HG03060 (cell line): ENCODE measurements at regions not wholly inside any gene's neighbourhood (a gene's known extent, or its start where the extent isn't known, plus 50 kb on each side); places are given as distances from the start of the nearest gene placed in this dataset.
"Not testable (repeated sequence)": the region's sequence is repeated elsewhere in the genome, so short reads cannot be mapped to it uniquely, and the experiment has no call there.

ENCODE experiments used
- ATAC-seq: cut with Tn5 transposase; IDR thresholded peaks from one replicate; pipeline ENCODE4 v1.9.1; 2021; ENCODE audit warnings: low read depth, moderate number of reproducible peaks; ENCODE audit not compliant: unreplicated experiment

DNA sequence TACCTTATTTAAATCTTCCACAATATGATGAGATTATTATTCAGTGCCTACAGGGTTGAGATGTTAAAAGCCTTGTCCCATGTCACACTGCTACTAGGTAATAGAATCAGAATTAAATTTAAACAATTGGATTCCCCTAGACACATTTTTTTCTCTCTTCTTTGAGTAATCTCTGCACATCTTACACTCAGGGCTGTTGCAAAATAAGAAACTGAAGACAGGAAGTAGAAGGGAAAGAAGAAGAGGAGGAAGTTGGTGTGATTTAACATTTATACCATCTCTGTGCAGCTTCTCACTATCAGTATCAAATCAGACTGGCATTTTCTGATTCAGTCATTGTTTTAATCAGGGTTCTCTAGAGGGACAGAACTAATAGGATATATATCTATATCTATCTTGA is 677.6 kb downstream of the IRS1 start:
- no peak for ATAC-seq

DNA sequence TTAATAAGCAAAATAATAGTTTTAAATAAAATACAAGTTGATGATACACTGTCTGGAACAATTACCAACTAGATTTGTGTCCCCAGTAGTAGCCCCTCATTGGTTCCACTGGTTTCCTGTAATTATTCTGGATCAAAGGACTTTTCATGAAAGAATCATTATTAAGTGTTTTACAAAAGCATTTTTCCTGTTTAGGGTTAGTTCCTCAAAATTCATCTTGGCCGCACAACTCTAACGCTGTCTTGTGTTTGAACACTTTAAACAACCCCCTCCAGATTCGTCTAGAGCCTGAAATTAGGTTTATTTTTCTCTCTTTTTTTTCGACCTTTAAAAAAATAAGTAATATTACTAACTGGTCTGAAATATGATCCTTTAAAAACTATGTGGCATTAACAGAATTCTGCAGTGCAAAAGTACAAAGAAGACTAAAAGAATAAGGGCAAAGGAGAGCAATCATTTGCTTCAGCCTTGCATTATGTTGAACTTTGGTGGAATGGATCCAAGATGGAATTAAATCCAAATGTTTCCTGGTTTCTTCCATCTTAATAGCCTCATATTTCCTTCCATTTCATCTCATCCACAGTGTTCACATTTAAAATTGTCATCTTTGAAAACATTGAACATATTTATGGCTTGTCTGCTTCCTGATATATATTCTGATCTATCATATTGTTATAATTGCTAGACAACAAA is 678.4 kb downstream of the IRS1 start:
- no peak for ATAC-seq

DNA sequence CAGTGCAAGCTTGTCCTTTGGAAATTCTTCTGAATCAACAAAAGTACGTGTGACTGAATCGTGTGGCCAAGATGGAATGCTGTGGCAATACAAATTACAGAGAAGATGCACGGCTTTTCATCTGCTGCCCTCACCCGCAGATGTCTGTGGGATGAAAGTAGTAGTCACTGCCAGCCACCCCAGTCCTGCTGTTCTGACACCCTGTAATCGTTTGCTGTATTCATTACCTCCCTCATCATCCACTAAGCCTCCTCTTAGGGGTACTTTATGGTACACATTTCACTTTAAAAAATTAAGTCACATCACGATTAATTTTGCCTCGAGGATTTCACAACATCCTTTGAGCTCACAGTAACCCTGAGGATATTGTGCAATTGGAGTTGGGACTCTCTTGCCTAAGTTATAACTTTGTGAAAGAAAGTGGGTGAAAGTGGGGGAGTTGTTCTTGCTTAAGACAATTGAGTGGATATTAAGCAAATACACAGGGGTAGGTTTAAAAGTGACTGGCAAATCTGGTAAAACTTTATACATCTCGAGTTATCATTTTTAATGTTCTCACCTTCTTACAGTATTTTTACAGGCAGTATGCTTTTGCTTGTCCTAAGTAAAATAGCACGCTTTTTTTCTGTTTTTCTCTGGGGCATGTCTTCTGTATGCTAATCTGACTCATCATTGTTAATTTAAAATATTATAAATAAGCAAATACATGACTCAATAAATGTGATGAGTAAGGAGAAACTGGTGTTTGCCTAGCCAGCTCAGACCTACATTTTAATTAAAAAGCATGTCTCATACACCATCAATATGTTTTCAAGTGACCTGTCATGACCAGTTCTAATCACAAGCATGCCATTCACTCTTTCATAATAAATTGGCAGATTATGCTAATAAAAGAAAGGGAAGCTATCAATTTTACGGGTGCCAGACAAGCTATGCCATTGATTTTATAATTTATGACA is 680.9 kb downstream of the IRS1 start:
- ATAC-seq = no peak

DNA sequence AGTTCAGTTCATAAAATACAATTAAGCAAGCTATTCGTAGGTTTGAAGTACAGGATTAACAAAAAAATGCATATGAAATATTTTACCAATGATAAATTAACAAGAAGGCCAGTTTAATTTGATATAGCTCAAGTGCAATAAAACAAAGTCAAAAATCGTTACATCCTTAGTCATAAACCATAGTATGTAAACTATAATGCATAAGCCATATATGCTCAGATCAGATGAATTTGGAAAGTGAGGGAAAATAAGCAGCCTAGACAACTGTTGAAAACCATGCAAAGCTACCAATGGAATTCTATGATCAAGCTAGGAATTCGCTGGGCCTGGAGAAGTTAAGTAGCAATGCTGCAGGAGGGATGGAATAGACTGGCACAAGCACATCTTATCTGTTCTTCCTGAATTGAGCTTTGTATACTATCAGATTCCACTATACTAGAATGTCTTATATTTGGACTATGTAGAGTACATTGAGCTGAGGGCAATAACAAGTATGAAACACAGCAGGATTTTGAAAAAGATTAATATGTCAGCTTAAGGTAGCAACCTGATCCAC is 682.0 kb downstream of the IRS1 start:
- no peak for ATAC-seq

DNA sequence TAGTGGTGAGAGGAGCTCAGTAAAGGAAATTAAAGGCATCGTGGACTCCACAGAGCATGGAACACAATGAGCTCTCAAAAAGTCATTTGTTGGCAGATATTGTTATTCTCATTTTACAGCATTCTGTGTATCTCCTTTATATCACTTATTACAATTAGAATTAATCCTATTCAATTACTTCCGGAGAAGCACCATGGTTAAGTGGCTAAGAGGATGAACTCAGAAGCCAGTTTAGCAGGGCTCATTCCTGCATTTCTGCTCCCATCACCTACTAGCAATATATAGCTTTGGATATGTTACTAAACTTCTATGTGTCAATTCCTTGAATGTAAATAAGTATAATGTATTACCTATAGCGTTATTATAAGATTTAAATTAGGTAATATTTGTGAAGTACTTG is 683.3 kb downstream of the IRS1 start:
- no peak for ATAC-seq

DNA sequence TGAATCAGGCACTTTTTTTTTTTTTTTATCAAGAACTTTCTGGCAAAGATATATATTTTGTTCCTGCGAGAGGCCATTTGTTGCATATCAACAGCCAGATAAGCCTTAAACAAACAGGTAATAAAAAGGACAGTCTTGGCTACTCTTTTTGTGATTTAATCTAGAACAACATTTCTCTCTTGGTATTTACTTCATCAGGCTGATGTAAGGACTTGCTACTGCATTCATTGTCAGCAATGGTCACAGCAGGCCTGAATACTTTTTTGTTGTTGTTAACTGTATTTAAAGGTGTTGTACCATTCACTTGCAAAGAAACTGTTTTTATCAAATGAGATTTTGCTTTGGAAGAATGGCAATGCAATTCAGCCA is 683.8 kb downstream of the IRS1 start:
- ATAC-seq = no peak

DNA sequence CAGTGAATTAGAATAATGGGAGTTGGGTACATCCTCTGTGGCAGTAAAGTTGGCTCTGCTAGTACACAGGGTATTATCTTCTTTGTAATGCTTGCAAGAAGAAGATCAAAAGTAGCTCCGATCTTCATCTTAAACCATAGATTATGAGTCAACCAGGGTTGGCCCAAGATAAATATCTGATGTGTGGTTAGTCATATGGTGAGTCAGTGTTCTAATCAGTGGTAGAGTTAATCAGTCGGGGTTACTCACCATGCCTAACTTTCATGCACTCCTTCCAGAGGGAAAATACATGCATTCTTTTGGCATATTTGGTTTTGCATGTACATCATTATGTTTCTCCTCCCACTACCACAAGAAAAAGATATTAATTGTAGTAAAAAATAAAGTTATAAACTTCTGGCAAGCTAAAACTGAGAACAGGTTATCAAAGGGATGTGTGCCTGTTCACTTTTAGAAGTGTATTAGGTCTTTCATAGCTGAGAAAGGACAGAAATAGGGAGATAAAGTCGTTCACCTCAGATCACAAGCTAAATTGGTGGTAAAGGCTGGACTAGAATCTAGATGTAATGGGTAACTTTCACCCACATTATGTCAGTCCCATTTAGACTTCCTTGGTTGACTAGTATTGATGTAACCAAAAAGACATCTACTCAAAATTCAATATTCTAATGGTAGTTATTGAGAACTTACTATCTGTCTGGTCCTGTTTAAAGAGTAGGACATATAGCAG is 684.4 kb downstream of the IRS1 start:
- no peak for ATAC-seq

DNA sequence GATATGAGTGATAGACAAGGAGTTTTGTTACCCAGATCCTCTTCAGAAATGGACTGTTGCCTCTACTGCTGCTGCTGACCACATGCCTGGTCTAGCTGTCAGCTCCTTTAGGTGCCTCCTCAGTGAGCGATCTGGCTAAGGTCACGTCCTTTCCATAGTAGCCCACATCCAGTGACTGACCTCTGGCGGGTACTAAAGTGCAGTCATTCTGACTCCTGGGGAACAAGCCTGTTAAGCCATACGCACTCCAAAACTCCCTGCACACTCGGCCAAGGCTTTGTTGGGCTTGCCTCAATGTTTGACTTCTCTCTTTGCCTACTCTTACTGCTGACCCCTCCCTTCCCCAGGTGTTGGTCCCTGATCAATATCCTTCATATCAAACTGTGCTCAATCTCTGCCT is 685.2 kb downstream of the IRS1 start:
- no peak for ATAC-seq

DNA sequence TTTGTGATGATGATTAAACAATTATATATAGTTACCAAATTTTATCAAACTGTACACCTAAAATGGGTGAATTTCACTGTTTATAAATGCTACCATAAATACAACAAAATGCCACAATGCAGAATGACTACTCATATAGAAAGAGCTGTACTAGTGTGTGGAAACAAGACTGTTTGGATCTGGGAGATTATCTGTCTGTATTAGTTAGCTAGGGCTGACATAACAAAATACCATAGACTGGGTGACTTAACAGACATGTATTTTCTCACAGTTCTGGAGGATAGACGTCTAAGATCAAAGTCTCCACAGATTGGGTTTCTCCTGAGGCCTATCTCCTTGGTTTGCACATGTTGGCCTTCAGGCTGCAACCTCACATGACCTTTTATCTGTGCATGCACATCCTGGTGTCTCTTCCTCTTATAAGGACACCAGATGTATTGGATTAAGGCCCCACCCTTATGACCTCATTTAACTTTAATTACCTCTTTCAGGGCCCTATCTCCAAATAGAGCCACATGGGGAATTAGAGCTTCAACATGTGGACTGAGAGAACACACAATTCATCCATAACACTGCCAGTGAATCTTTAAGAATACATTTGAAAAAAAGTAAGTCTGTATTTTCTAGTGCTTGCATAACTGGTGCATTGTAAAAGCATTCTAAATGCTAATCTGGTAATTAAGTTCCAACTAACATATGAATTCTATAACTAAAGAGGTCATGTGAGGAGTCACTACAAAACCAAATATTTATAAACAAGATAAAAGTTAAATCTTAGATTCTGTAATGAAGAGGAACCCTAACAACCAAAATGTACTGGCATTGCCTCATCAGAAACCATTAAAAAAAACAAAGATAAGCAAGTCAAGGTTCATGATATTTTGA is 699.6 kb downstream of the NYAP2 start:
- no peak for ATAC-seq

DNA sequence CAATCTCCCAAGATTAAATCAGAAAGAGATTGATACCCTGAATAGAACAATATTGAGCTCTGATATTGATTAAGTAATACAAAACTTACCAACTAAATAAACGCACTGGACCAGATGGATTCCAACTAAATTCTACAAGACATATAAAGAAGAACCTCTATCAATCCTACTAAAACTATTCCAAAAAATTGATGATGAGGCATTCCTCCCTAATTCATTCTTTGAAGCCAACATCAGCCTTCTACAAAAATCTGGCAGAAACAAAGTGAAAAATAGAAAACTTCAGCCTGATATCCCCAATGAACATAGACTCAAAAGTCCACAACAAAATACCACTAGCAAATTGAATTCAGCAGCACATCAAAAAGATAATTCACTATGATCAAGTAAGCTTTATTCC is 695.5 kb downstream of the NYAP2 start:
- no peak for ATAC-seq

DNA sequence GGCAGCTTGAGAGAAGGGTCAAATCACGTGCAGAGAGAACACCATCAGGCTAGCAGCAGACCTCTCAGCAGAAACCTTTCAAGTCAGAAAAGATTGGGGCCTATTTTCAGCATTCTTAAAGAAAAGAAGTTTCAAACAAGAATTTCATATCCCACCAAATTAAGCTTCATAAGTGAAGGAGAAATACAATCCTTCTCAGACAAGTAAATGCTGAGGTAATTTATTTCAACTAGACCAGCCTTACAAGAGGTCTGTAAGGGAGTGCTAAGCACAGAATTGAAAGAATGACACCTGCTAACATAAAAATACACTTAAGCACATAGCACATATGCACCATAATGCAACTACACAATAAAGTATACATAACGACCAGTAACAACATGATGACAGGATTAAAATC is 693.9 kb downstream of the NYAP2 start:
- ATAC-seq = no peak

DNA sequence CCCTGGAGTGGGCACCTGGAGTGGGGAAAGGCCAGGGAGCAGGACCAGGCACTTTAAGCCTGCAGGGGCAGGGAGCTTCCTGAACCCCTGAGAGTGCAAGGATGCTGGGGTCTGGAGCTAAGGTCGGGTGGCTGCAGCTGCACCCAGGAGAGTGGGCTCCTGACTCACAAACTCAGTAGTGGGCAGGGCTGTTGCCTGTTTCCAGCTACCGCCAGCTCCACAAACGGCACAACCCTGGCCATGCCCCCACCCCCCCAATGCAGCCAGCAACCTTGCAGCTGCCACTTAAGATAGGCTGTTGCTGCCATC is 688.8 kb downstream of the NYAP2 start:
- no peak for ATAC-seq

DNA sequence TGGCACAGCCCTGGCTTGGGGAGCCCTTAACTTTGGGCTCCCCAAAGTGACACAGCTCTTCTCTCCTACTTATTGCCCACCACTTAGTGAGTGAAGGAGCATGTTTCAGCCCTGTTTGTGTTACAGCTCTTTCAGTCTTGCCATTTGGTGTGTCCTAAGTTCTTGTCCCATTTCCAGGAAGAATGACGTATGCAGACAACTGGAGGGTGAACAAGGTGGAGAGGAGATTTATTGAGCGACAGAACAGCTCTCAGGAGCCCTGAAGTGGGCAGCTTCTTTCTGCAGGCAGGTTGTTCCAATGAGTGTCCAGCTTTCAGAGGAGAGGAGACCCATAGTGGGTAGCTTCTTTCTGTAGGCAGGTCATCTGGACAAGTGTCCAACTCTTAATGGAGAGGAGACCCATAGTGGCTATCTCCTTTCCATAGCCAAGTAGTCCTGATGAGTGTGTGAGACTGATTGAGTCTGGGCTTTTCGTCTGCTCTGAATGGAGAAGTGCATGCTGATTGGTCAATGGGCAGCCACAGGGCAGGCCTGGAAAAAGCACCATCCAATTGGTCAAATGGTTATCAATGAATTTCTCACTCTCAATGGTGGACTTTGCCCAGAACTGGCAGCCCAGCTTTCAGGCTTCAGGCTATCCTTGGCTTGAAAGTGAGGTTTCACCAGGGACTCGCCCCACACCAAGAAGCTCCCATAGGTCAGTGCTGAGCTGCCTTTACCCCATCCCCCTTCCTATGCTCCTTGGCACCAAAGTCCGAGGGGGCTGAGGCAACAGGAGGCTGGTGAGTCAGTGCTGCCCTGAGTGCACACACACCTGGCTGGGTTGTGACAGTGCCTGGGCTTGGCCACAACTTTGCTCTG is 688.2 kb downstream of the NYAP2 start:
- no peak for ATAC-seq

DNA sequence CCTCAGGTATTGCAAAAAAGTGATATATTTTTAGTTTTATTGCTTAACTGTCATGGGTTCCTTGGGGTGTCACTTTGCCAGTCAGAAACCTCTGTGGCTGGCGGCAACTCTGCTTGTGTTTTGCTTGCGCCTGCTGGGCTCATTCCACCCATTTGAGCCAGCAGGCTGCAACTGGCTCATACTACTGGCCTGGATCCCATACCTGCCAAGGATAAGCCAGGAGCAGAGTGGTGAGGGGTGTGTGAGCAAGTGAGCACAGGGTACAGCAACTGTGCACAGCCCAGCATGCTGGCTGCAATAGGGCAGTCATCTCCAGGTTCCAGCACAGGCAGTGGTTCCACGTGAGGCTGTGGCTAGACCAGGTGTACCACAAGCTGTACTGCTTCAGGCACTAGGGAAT is 687.5 kb downstream of the NYAP2 start:
- ATAC-seq = no peak

DNA sequence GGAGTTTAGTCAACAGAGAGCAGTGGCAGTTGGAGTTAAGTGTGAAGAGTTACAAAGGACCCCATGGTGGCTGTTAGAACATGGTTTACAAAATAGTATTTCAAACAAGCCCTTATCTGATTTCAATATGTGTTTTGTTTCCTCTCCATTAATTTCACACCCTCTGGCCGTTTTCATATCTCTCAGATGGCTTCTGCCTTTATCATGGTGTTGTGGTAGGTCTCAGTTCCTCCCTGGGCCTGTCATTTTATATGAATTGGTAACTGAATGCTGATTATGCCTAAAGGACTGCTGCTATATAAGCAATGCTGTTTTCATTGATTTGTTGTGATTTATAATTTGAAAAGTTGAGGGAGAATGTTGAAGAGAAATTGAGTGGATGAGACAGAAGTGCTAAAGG is 686.7 kb downstream of the NYAP2 start:
- ATAC-seq = no peak

DNA sequence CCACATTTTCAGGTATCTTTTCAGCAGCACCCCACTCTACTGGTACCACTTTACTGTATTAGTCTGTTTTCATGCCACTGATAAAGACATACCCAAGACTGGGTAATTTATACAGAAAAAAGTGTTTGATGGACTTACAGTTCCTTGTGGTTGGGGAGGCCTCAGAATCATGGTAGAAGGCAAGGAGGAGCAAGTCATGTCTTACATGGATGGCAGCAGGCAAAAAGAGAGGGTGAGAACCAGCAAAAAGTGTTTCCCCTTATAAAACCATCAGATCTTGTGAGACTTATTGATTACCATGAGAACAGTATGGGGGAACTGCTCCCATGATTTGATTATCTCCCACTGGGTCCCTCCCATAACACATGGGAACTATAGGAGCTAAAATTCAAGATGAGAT is 685.9 kb downstream of the NYAP2 start:
- not testable (repeated sequence) for ATAC-seq

DNA sequence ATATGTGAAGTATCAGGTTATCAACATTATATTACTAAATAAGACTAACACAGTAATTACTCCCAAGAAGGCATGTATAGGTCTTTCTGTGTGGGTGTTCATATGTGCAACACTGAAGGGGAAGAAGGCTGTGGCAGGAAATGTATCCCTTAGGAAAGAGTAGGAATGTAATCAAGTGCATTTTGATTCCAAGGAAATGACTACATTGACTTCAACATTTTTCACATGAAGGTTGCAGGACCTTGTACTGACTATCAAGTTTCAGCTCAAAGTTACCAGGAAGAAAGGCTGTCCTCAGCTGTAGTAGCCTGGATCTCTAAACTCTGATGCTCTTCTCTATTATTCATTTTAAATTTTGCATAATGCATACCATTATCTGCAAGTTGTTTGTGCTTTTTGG is 680.8 kb downstream of the NYAP2 start:
- no peak for ATAC-seq

DNA sequence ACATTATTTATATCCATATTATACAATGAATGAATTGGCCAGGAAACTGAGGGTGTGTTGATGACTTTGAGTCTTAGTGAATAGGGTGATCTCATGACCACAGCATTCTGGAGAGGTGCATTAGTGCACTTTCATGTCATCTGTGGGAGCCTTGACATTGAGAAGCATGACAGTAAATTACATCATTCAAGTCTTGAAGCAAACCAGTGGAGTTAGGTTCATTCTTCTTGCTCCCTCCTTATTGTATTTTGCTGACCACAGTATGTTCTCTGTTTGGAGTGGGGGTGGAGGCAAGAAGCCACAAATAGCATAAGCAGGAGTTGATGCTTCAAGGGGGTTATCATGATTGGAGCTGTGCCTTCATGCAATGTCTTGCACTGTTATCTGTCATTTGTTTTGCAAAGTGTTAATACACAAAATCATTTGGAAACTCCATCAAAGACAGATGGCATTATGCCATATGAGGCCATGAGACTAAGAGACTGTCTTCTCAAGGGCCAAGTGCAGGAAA is 680.2 kb downstream of the NYAP2 start:
- no peak for ATAC-seq

DNA sequence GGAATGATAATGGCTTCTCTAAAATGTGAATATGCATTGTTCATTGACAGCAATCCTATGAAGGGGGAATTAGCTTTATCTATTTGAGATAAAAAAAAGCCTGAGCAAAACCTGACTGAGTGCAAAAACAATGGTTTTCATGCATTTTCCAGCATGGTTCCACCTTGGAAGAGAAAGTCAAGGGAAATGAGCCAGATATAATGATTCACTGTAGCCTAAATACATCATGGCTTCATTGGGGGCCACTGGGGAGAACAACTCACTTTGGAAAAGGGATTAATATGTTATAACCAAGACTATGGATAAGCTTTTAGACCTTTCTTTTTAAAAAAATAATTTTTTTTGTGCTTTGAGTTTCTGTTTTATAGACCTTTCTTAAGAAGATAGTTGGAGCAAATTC is 679.7 kb downstream of the NYAP2 start:
- ATAC-seq = no peak
